HepG2 (cell line): ENCODE measurements at regions not wholly inside any gene's neighbourhood (a gene's known extent, or its start where the extent isn't known, plus 50 kb on each side); places are given as distances from the start of the nearest gene placed in this dataset.

ENCODE experiments used
- ATAC-seq: fragments of 200-7000 bp; cut with Tn5 transposase; 3 replicates; pipeline ENCODE4 v1.9.1; 2020; ENCODE audit warnings: mild to moderate bottlenecking, moderate library complexity
- BruUV-seq: library from RNA; stranded (reverse); fragments of 400-500 nt; replicated peaks from 2 replicates; lab custom pipeline; 2021; lab: Mats Ljungman, UMichigan
- CTCF ChIA-PET: fragments of 300-600 bp; formaldehyde crosslinking; extraction: SDS; loops from one replicate; lab custom pipeline; 2021; ENCODE audit warnings: low total read pairs, inconsistent platforms, low intra/inter-chr PET ratio; lab: Yijun Ruan, JAX
- POLR2A ChIA-PET: fragments of 350-600 bp; sonication (Branson Sonifier 250); formaldehyde crosslinking; loops from one replicate; lab custom pipeline; 2020; ENCODE audit warnings: antibody characterized with exemption, inconsistent platforms; lab: Yijun Ruan, JAX
- DNase-seq: peaks from one replicate; pipeline ENCODE4 v3.0.0-alpha.2; 2015; ENCODE audit warnings: low spot score
- FAIRE-seq: peaks from 3 replicates; lab custom pipeline; 2011; peaks lifted over from hg19 to GRCh38; lab: Jason Lieb, UNC
- H2AFZ ChIP-seq: one replicate; pipeline ENCODE4 v1.6.1; 2011; ENCODE audit warnings: low read length, inconsistent platforms
- H3K27ac ChIP-seq: fragments of 300-600 bp; 3 replicates; pipeline ENCODE4 v1.8.0; 2011; ENCODE audit warnings: mixed run types, mild to moderate bottlenecking, mixed read lengths, low read length, inconsistent platforms; ENCODE audit not compliant: insufficient read depth; ENCODE audit errors: extremely low read length
- H3K27me3 ChIP-seq, 2 experiments: fragments of 200-600 bp in 1 of 2; 2 replicates in 1 of 2; 3 replicates in 1 of 2; pipeline versions ENCODE4 v1.6.0 to v1.8.0; 2011; ENCODE audit warnings: low read length in 2 of 2, mild to moderate bottlenecking in 2 of 2, moderate library complexity in 2 of 2, inconsistent platforms in 1 of 2; ENCODE audit not compliant: insufficient read depth in 2 of 2, control insufficient read depth in 1 of 2
- H3K36me3 ChIP-seq, 2 experiments: fragments of 200-600 bp in 1 of 2; replicated peaks in 1 of 2; 2 replicates in 1 of 2; 3 replicates in 1 of 2; pipeline versions ENCODE4 v1.5.1 to v1.8.0; 2011; ENCODE audit warnings: low read length in 2 of 2, inconsistent platforms in 1 of 2; ENCODE audit not compliant: insufficient read depth in 2 of 2, control insufficient read depth in 1 of 2
- H3K4me1 ChIP-seq: 2 replicates; pipeline ENCODE4 v1.5.1; 2012; ENCODE audit warnings: low read length, inconsistent platforms; ENCODE audit not compliant: insufficient read depth
- H3K4me2 ChIP-seq: 2 replicates; pipeline ENCODE4 v1.6.0; 2011; ENCODE audit warnings: low read depth, low read length, inconsistent platforms
- H3K4me3 ChIP-seq, 3 experiments: fragments of 200-600 bp in 1 of 3; sonication (generic), shearing (Covaris generic) in 1 of 3; replicated peaks in 1 of 3; 2 replicates each; pipeline ENCODE4 v1.5.1; 2011 to 2016; ENCODE audit warnings: low read length in 3 of 3, inconsistent platforms in 2 of 3, low read depth in 2 of 3, mild to moderate bottlenecking in 2 of 3, control low read depth in 1 of 3, mixed read lengths in 1 of 3; ENCODE audit not compliant: insufficient read depth in 1 of 3
- H3K79me2 ChIP-seq: one replicate; pipeline ENCODE4 v1.6.1; 2011; ENCODE audit warnings: low read length, inconsistent platforms; ENCODE audit not compliant: insufficient read depth
- H3K9ac ChIP-seq: 2 replicates; pipeline ENCODE4 v1.6.0; 2011; ENCODE audit warnings: mild to moderate bottlenecking, low read depth, low read length, inconsistent platforms; ENCODE audit not compliant: insufficient read depth
- H3K9me3 ChIP-seq: 2 replicates; pipeline ENCODE4 v1.5.1; 2012; ENCODE audit warnings: mild to moderate bottlenecking, low read length
- H4K20me1 ChIP-seq: 2 replicates; pipeline ENCODE4 v1.6.0; 2011; ENCODE audit warnings: inconsistent platforms, mild to moderate bottlenecking, low read length, moderate library complexity; ENCODE audit not compliant: insufficient read depth
- CREB1 ChIP-seq, 2 experiments: fragments of 450-650 bp in 1 of 2; IDR thresholded peaks; 2 replicates each; pipeline ENCODE4 v1.6.1; 2016 to 2017; ENCODE audit warnings: control low read depth in 1 of 2, mild to moderate bottlenecking in 1 of 2, missing compliant biosample characterization in 1 of 2, missing genetic modification characterization in 1 of 2
- GABPA ChIP-seq, 2 experiments: IDR thresholded peaks; 2 replicates each; pipeline ENCODE4 v1.6.1; 2011 to 2016; ENCODE audit warnings: low read depth in 2 of 2, low read length in 1 of 2, missing biosample characterization in 1 of 2, missing genetic modification characterization in 1 of 2
- HNF4A ChIP-seq: sonication (generic); formaldehyde crosslinking; IDR thresholded peaks from 2 replicates; pipeline ENCODE4 v1.4.0; 2020; ENCODE audit warnings: missing genetic modification reagents
- IKZF1 ChIP-seq: fragments of 450-650 bp; IDR thresholded peaks from 2 replicates; pipeline ENCODE4 v1.7.1; 2016
- JDP2 ChIP-seq: sonication (generic); formaldehyde crosslinking; IDR thresholded peaks from 2 replicates; pipeline ENCODE4 v1.8.1; 2022; ENCODE audit warnings: missing genetic modification reagents, borderline replicate concordance
- MXI1 ChIP-seq: IDR thresholded peaks from 3 replicates; pipeline ENCODE4 v1.6.1; 2012; ENCODE audit warnings: low read depth, low read length, inconsistent platforms, borderline replicate concordance
- ZFYVE20 ChIP-seq: sonication (generic); formaldehyde crosslinking; IDR thresholded peaks from 2 replicates; pipeline ENCODE4 v1.8.0; 2023; ENCODE audit warnings: low read depth, mild to moderate bottlenecking, moderate library complexity, missing genetic modification reagents, borderline replicate concordance
- ZNF547 ChIP-seq: sonication (generic); formaldehyde crosslinking; IDR thresholded peaks from 2 replicates; pipeline ENCODE4 v1.5.1; 2020; ENCODE audit warnings: mild to moderate bottlenecking, missing genetic modification reagents
- ZNF549 ChIP-seq: sonication (generic); formaldehyde crosslinking; IDR thresholded peaks from 2 replicates; pipeline ENCODE4 v1.5.0; 2020; ENCODE audit warnings: missing genetic modification reagents
- ZNF569 ChIP-seq: sonication (generic); formaldehyde crosslinking; IDR thresholded peaks from 2 replicates; pipeline ENCODE4 v1.5.0; 2020; ENCODE audit warnings: mild to moderate bottlenecking, missing genetic modification reagents, moderate library complexity, borderline replicate concordance
- WGBS: methylation state at CpG from one replicate; pipeline ENCODE4 v1.1.6; 2017; ENCODE audit warnings: low lambda C conversion rate; 5-methylcytosine and 5-hydroxymethylcytosine counted together
- in situ Hi-C: cut with HindIII; loops from 2 replicates; pipeline ENCODE4 v1.10.0; 2017; ENCODE audit warnings: low pct_unique_long_range_greater_than_20kb; ENCODE audit not compliant: extremely low pct_ligation_motif_present
- intact Hi-C: fragments of 100-400 bp; cut with micrococcal nuclease; formaldehyde crosslinking; loops from one replicate; pipeline ENCODE4 v1.10.0; 2022; ENCODE audit not compliant: unreplicated experiment
- TF ChIP-seq, protein P1 (sequence below): sonication (generic); formaldehyde crosslinking; IDR thresholded peaks from 2 replicates; pipeline ENCODE4 v1.4.0; 2020; ENCODE audit warnings: missing genetic modification reagents, low read depth, mild to moderate bottlenecking, borderline replicate concordance
- TF ChIP-seq, protein P2 (sequence below): sonication (generic); formaldehyde crosslinking; IDR thresholded peaks from 2 replicates; pipeline ENCODE4 v1.4.0; 2020; ENCODE audit warnings: missing genetic modification reagents, borderline replicate concordance

DNA sequence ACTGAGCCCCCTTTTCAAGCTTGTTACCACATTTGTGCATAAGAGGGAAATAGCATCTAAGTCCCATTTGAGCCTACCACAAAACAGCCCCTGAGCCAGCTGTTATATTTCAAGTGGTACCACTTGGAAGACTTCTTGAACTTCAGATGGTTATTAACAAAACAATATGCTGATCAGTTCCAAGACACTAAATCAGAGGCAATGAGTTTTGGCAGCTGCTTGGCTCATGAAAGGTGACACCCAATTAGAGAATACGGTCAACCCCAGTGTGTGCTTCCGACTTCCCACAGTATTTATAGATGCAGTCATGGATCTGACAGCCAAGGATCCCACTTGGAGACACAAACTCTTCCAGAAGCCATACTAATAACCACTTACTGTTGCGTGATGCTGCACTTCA, 469.6 kb upstream of the PPP2R3A start:
- TF ChIP-seq IKZF1: no peak
- no peak for TF ChIP-seq ZFYVE20
- no peak for TF ChIP-seq ZNF547 (CRISPR knock-in tag)
- no peak for TF ChIP-seq GABPA (IDR thresholded peaks at IDR 0.05; ENCODE audit: low read depth, low read length)
- no peak for TF ChIP-seq GABPA (CRISPR knock-in tag; IDR thresholded peaks at IDR 0.05; ENCODE audit: low read depth)
- Histone ChIP-seq H3K4me2 (no peak overlapping the region), H4K20me1 (no peaks in the 10 kb centered on the region), H3K9ac (no peak overlapping the region), H3K27me3 (peaks cover 0 to 3% of the 10 kb centered on the region in 2 experiments; a peak in 1 of 5 replicates), H3K36me3 (no peaks in the 10 kb centered on the region), H2AFZ (no peak overlapping the region), H3K79me2 (no peaks in the 10 kb centered on the region), H3K4me1 (no peaks in the 10 kb centered on the region), H3K9me3 (no peaks in the 10 kb centered on the region), H3K4me3 (no peak overlapping the region), H3K27ac (no peak overlapping the region)
- no TSS peak for BruUV-seq
- no peak for ATAC-seq
- in situ Hi-C loops: no loop called here
- ChIA-PET POLR2A (no interaction called here), CTCF (no interaction called here)
- 0% methylated on average over 2 of the region's 3 CpGs for WGBS
- no peak for DNase-seq
- intact Hi-C loops: no loop called here
- no peak for FAIRE-seq

GRCh38 chr3:135497979-135498378, 467.5 kb upstream of the PPP2R3A start:
- in situ Hi-C loops (no loop called here), intact Hi-C loops (no loop called here)
- TF ChIP-seq, protein P1, sequence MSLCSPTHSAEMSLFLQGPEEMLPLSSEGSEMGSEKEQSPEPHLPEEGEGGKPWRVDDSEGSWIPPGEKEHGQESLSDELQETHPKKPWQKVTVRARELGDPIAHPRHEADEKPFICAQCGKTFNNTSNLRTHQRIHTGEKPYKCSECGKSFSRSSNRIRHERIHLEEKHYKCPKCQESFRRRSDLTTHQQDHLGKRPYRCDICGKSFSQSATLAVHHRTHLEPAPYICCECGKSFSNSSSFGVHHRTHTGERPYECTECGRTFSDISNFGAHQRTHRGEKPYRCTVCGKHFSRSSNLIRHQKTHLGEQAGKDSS (CRISPR knock-in tag): no peak
- TF ChIP-seq ZNF569 (CRISPR knock-in tag): no peak
- TF ChIP-seq CREB1 (IDR thresholded peaks at IDR 0.05): no peak
- TF ChIP-seq CREB1 (CRISPR knock-in tag; IDR thresholded peaks at IDR 0.05): no peak
- TF ChIP-seq MXI1: no peak
- TF ChIP-seq ZNF549 (CRISPR knock-in tag): no peak
- no peak for TF ChIP-seq JDP2 (CRISPR knock-in tag)
- TF ChIP-seq, protein P2, sequence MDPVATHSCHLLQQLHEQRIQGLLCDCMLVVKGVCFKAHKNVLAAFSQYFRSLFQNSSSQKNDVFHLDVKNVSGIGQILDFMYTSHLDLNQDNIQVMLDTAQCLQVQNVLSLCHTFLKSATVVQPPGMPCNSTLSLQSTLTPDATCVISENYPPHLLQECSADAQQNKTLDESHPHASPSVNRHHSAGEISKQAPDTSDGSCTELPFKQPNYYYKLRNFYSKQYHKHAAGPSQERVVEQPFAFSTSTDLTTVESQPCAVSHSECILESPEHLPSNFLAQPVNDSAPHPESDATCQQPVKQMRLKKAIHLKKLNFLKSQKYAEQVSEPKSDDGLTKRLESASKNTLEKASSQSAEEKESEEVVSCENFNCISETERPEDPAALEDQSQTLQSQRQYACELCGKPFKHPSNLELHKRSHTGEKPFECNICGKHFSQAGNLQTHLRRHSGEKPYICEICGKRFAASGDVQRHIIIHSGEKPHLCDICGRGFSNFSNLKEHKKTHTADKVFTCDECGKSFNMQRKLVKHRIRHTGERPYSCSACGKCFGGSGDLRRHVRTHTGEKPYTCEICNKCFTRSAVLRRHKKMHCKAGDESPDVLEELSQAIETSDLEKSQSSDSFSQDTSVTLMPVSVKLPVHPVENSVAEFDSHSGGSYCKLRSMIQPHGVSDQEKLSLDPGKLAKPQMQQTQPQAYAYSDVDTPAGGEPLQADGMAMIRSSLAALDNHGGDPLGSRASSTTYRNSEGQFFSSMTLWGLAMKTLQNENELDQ (CRISPR knock-in tag): no peak
- TF ChIP-seq HNF4A (CRISPR knock-in tag): no peak
- FAIRE-seq (no peak), ATAC-seq (no peak), DNase-seq (no peak)
- no peaks in the 10 kb centered on the region for H3K4me1 ChIP-seq
- H3K9me3 ChIP-seq: no peaks in the 10 kb centered on the region
- H4K20me1 ChIP-seq: no peaks in the 10 kb centered on the region
- peaks cover 0 to 3% of the 10 kb centered on the region in 2 experiments; a peak in 2 of 5 replicates for H3K27me3 ChIP-seq
- no peak overlapping the region for H3K4me3 ChIP-seq
- H2AFZ ChIP-seq: no peak overlapping the region
- H3K4me2 ChIP-seq: no peak overlapping the region
- H3K27ac ChIP-seq: no peak overlapping the region
- ChIA-PET CTCF (no interaction called here), POLR2A (no interaction called here)
- 10% methylated on average over 4 of the region's 5 CpGs for WGBS
- BruUV-seq: no TSS peak
- H3K79me2 ChIP-seq: no peaks in the 10 kb centered on the region
- H3K9ac ChIP-seq: no peak overlapping the region
- H3K36me3 ChIP-seq: no peaks in the 10 kb centered on the region
